HFFc6 (cell line): ENCODE measurements at regions not wholly inside any gene's neighbourhood (a gene's known extent, or its start where the extent isn't known, plus 50 kb on each side); places are given as distances from the start of the nearest gene placed in this dataset.

ENCODE experiments used
- DNase-seq: peaks from one replicate; pipeline ENCODE4 v3.0.0-alpha.2; 2018
- H3K27ac Mint-ChIP-seq: 2 replicates; pipeline ENCODE4 v1.8.0; 2020; ENCODE audit warnings: mild to moderate bottlenecking, mixed read lengths
- H3K27me3 Mint-ChIP-seq: 2 replicates; pipeline ENCODE4 v1.8.0; 2021; ENCODE audit warnings: mild to moderate bottlenecking, moderate library complexity, mixed read lengths; ENCODE audit not compliant: insufficient read depth
- H3K36me3 Mint-ChIP-seq: 2 replicates; pipeline ENCODE4 v1.8.0; 2021; ENCODE audit warnings: low read depth, mixed read lengths
- H3K4me1 Mint-ChIP-seq: 2 replicates; pipeline ENCODE4 v1.8.0; 2020; ENCODE audit warnings: low read depth, mixed read lengths
- H3K4me3 Mint-ChIP-seq: 2 replicates; pipeline ENCODE4 v1.8.0; 2020; ENCODE audit warnings: mild to moderate bottlenecking, moderate library complexity, mixed read lengths
- H3K9me3 Mint-ChIP-seq: 2 replicates; pipeline ENCODE4 v1.8.0; 2020; ENCODE audit warnings: mild to moderate bottlenecking, mixed read lengths
- TF ChIP-seq, protein P1 (sequence below): fragments of 200-600 bp; sonication (generic); IDR thresholded peaks from 2 replicates; pipeline ENCODE4 v1.5.0; 2021; ENCODE audit warnings: antibody characterized with exemption, mild to moderate bottlenecking

GRCh38 chr5:57608542-57608941 is 125.9 kb upstream of the ACTBL2 start:
- no peaks in the 10 kb centered on the region for H3K4me1 Mint-ChIP-seq
- H3K27ac Mint-ChIP-seq: no peak overlapping the region
- no peaks in the 10 kb centered on the region for H3K36me3 Mint-ChIP-seq

DNA sequence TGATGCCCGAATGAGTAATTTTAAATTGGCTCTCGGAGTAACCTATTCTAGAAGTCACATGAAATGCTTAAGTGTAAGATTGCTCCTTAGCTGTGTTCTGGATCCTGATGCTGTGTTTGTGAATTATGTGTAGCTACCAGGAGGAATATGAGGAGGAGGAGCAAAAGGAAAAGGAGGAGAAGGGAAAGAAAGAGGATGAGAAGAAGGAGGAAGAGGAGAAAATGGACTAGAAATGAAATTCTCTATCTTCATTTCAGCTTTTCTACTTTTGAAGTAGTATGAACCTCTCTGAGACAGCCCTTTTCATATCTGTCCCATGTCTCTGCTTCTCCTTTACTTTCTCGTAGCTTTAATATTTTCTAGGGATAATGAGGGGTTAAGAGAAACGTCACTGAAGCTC is 119.4 kb upstream of the ACTBL2 start:
- Mint-ChIP-seq H3K9me3 (no peaks in the 10 kb centered on the region), H3K36me3 (no peaks in the 10 kb centered on the region), H3K4me1 (peaks cover 10% of the 10 kb centered on the region), H3K27me3 (peaks cover 14% of the 10 kb centered on the region), H3K4me3 (no peak overlapping the region), H3K27ac (no peak overlapping the region)
- TF ChIP-seq, protein P1, sequence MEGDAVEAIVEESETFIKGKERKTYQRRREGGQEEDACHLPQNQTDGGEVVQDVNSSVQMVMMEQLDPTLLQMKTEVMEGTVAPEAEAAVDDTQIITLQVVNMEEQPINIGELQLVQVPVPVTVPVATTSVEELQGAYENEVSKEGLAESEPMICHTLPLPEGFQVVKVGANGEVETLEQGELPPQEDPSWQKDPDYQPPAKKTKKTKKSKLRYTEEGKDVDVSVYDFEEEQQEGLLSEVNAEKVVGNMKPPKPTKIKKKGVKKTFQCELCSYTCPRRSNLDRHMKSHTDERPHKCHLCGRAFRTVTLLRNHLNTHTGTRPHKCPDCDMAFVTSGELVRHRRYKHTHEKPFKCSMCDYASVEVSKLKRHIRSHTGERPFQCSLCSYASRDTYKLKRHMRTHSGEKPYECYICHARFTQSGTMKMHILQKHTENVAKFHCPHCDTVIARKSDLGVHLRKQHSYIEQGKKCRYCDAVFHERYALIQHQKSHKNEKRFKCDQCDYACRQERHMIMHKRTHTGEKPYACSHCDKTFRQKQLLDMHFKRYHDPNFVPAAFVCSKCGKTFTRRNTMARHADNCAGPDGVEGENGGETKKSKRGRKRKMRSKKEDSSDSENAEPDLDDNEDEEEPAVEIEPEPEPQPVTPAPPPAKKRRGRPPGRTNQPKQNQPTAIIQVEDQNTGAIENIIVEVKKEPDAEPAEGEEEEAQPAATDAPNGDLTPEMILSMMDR: no peak
- DNase-seq: no peak

More at GRCh38 chr5:57608542-57608941, 125.9 kb upstream of the ACTBL2 start:
- Mint-ChIP-seq H3K4me3 (no peak overlapping the region), H3K9me3 (no peaks in the 10 kb centered on the region), H3K27me3 (peaks cover 36% of the 10 kb centered on the region)
- no peak for DNase-seq
- TF ChIP-seq, protein P1: no peak

- Mint-ChIP-seq H3K36me3 (no peaks in the 10 kb centered on the region), H3K4me1 (peaks cover 10% of the 10 kb centered on the region), H3K27ac (no peak overlapping the region), H3K27me3 (peaks cover 5% of the 10 kb centered on the region), H3K9me3 (no peaks in the 10 kb centered on the region), H3K4me3 (no peak overlapping the region)
- no peak for DNase-seq
- TF ChIP-seq, protein P1: no peak
These were observed 117.7 kb upstream of the ACTBL2 start for GRCh38 chr5:57600321-57600720.

DNA sequence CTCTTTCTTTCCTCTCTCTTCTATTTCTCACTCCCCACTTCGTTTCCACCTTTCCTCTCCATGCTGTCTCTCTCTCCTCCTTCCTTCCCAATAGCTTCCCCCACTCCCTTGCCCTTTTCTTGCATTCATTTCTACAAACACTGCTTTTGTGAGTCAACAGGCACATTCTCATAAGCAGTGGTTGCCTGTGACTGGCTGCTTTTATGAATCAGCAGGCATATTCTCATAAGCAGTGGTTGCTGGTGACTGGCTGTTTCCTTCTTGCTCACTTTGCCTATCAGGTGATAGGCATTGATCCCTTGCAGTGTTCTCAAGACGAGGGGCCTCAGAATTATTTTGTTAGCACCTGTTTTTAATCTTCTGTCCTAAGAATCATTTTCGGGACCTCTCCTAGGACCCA is 116.1 kb upstream of the ACTBL2 start:
- TF ChIP-seq, protein P1: no peak
- DNase-seq: peak; percentile 57
- Mint-ChIP-seq H3K4me3 (no peak overlapping the region), H3K4me1 (peaks cover 10% of the 10 kb centered on the region), H3K27me3 (no peaks in the 10 kb centered on the region; the same call in 1 of the 2 replicates), H3K36me3 (no peaks in the 10 kb centered on the region), H3K27ac (no peak overlapping the region), H3K9me3 (no peaks in the 10 kb centered on the region)

GRCh38 chr5:57598097-57598496 is 115.5 kb upstream of the ACTBL2 start:
- Mint-ChIP-seq H3K36me3 (no peaks in the 10 kb centered on the region), H3K27ac (no peak overlapping the region), H3K4me3 (no peak overlapping the region), H3K9me3 (no peaks in the 10 kb centered on the region), H3K27me3 (peaks cover 2% of the 10 kb centered on the region; the same call in 1 of the 2 replicates), H3K4me1 (peaks cover 10% of the 10 kb centered on the region)
- TF ChIP-seq, protein P1: no peak
- DNase-seq: no peak

DNA sequence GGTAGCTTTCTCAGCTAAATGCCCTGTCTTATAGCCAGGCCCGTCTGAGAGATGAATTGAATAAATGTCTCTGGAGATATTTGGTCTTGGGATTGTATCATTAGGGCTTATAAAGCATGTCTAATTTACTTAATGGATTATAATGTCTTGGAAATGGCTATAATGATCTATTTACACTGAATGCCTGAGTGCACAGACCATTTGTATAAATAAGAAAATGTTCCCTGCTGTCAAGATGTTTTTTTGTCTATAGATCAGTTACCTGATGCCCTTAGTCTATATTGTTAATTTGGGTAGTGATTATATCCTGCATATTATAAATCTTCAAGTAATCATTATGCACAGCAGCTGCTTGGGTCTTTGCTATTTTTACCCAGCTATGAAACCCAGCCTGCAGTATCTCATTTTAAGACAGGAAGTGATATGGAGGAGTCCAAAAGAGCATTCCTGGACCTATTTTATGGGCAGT is 112.9 kb upstream of the ACTBL2 start:
- no peak overlapping the region for H3K4me3 Mint-ChIP-seq
- peaks cover 5% of the 10 kb centered on the region; the same call in 1 of the 2 replicates for H3K27me3 Mint-ChIP-seq
- no peak for DNase-seq
- H3K4me1 Mint-ChIP-seq: peaks cover 10% of the 10 kb centered on the region
- TF ChIP-seq, protein P1: no peak
- H3K36me3 Mint-ChIP-seq: no peaks in the 10 kb centered on the region
- H3K9me3 Mint-ChIP-seq: no peaks in the 10 kb centered on the region
- no peak overlapping the region for H3K27ac Mint-ChIP-seq
